Activated naive CD4-positive, alpha-beta T cell treated with Interleukin-2 at 50 U/mL for 16 hours (primary cell): ENCODE measurements at regions not wholly inside any gene's neighbourhood (a gene's known extent, or its start where the extent isn't known, plus 50 kb on each side); places are given as distances from the start of the nearest gene placed in this dataset.
"Not testable (repeated sequence)": the region's sequence is repeated elsewhere in the genome, so short reads cannot be mapped to it uniquely, and the experiment has no call there.

Source experiments
- DNase-seq: peaks from one replicate; pipeline ENCODE4 v3.0.0-alpha.2; 2020

GRCh38 chr1:146710838-146711521, 227.1 kb upstream of the NBPF12 start:
- not testable (repeated sequence) for DNase-seq

GRCh38 chr1:146709302-146709701, 228.8 kb upstream of the NBPF12 start:
- not testable (repeated sequence) for DNase-seq

GRCh38 chr1:146704162-146704724, 233.9 kb upstream of the NBPF12 start:
- DNase-seq, result not testable (repeated sequence)

- not testable (repeated sequence) for DNase-seq
Observed at GRCh38 chr1:146701320-146701719, 236.8 kb upstream of the NBPF12 start.

- not testable (repeated sequence) for DNase-seq
Observed at GRCh38 chr1:146695388-146695787, 242.7 kb upstream of the NBPF12 start.

- not testable (repeated sequence) for DNase-seq
Observed at GRCh38 chr1:146691798-146692197, 246.3 kb upstream of the NBPF12 start.

GRCh38 chr1:146688893-146689292, 249.2 kb upstream of the NBPF12 start:
- DNase-seq, result not testable (repeated sequence)

GRCh38 chr1:146686777-146687366, 251.3 kb upstream of the NBPF12 start:
- DNase-seq, result not testable (repeated sequence)

GRCh38 chr1:146683126-146683429, 255.0 kb upstream of the NBPF12 start:
- not testable (repeated sequence) for DNase-seq

- not testable (repeated sequence) for DNase-seq
Observed at GRCh38 chr1:146682227-146683125, 255.6 kb upstream of the NBPF12 start.

GRCh38 chr1:146673729-146674299, 264.3 kb upstream of the NBPF12 start:
- DNase-seq, result not testable (repeated sequence)

- not testable (repeated sequence) for DNase-seq
Observed at GRCh38 chr1:146672608-146673007, 265.5 kb upstream of the NBPF12 start.

GRCh38 chr1:146671588-146671987, 266.5 kb upstream of the NBPF12 start:
- DNase-seq, result not testable (repeated sequence)

GRCh38 chr1:146670832-146671566, 267.1 kb upstream of the NBPF12 start:
- not testable (repeated sequence) for DNase-seq

GRCh38 chr1:146666275-146666674, 271.8 kb upstream of the NBPF12 start:
- not testable (repeated sequence) for DNase-seq

GRCh38 chr1:146660242-146660641, 277.9 kb upstream of the NBPF12 start:
- not testable (repeated sequence) for DNase-seq

GRCh38 chr1:146656356-146657060, 281.6 kb upstream of the NBPF12 start:
- DNase-seq, result not testable (repeated sequence)

- not testable (repeated sequence) for DNase-seq
Observed at GRCh38 chr1:146654763-146655162, 283.4 kb upstream of the NBPF12 start.

- not testable (repeated sequence) for DNase-seq
Observed at GRCh38 chr1:146645978-146646604, 292.0 kb upstream of the NBPF12 start.

GRCh38 chr1:146641534-146641933, 296.6 kb upstream of the NBPF12 start:
- DNase-seq, result not testable (repeated sequence)

- DNase-seq, result not testable (repeated sequence)
Observed at GRCh38 chr1:146640671-146641070, 297.5 kb upstream of the NBPF12 start.
